HG02884 (cell line): ENCODE measurements at regions not wholly inside any gene's neighbourhood (a gene's known extent, or its start where the extent isn't known, plus 50 kb on each side); places are given as distances from the start of the nearest gene placed in this dataset.
"Not testable (repeated sequence)": the region's sequence is repeated elsewhere in the genome, so short reads cannot be mapped to it uniquely, and the experiment has no call there.

ENCODE experiments used
- ATAC-seq: cut with Tn5 transposase; IDR thresholded peaks from one replicate; pipeline ENCODE4 v1.9.1; 2021; ENCODE audit warnings: mild to moderate bottlenecking, moderate library complexity; ENCODE audit not compliant: unreplicated experiment

- ATAC-seq = not testable (repeated sequence)
Measured at GRCh38 chr16:21422824-21423223, 144.7 kb upstream of the CRYM start.

- ATAC-seq = not testable (repeated sequence)
Measured at GRCh38 chr16:21404699-21405098, 126.6 kb upstream of the CRYM start.

GRCh38 chr16:21397866-21398265 lies 119.8 kb upstream of the CRYM start:
- ATAC-seq = not testable (repeated sequence)

- ATAC-seq = not testable (repeated sequence)
Measured at GRCh38 chr16:21396545-21396944, 118.5 kb upstream of the CRYM start.

GRCh38 chr16:21390634-21391033 lies 112.5 kb upstream of the CRYM start:
- ATAC-seq = not testable (repeated sequence)

- ATAC-seq = not testable (repeated sequence)
Measured at GRCh38 chr16:21389860-21390259, 111.8 kb upstream of the CRYM start.

GRCh38 chr16:21387757-21388156 lies 109.7 kb upstream of the CRYM start:
- ATAC-seq = not testable (repeated sequence)

- ATAC-seq = not testable (repeated sequence)
Measured at GRCh38 chr16:21386201-21386915, 108.3 kb upstream of the CRYM start.

- ATAC-seq = not testable (repeated sequence)
Measured at GRCh38 chr16:21383682-21384081, 105.6 kb upstream of the CRYM start.

- not testable (repeated sequence) for ATAC-seq
Measured at GRCh38 chr16:21379645-21380044, 101.6 kb upstream of the CRYM start.

- ATAC-seq = not testable (repeated sequence)
Measured at GRCh38 chr16:21376196-21376899, 98.3 kb upstream of the CRYM start.

- not testable (repeated sequence) for ATAC-seq
Measured at GRCh38 chr16:21375334-21375733, 97.2 kb upstream of the CRYM start.

- not testable (repeated sequence) for ATAC-seq
Measured at GRCh38 chr16:21373454-21373853, 95.4 kb upstream of the CRYM start.

GRCh38 chr16:21372862-21373261 lies 94.8 kb upstream of the CRYM start:
- ATAC-seq = not testable (repeated sequence)

- not testable (repeated sequence) for ATAC-seq
Measured at GRCh38 chr16:21372162-21372835, 94.2 kb upstream of the CRYM start.

- not testable (repeated sequence) for ATAC-seq
Measured at GRCh38 chr16:21370791-21371190, 92.7 kb upstream of the CRYM start.

- not testable (repeated sequence) for ATAC-seq
Measured at GRCh38 chr16:21368973-21369942, 91.2 kb upstream of the CRYM start.

GRCh38 chr16:21367733-21368421 lies 89.8 kb upstream of the CRYM start:
- not testable (repeated sequence) for ATAC-seq

- ATAC-seq = not testable (repeated sequence)
Measured at GRCh38 chr16:21366998-21367397, 88.9 kb upstream of the CRYM start.

- not testable (repeated sequence) for ATAC-seq
Measured at GRCh38 chr16:21365541-21365940, 87.5 kb upstream of the CRYM start.
